ENCODE measurements at regions not wholly inside any gene's neighbourhood (a gene's known extent, or its start where the extent isn't known, plus 50 kb on each side); places are given as distances from the start of the nearest gene placed in this dataset.

DNA sequence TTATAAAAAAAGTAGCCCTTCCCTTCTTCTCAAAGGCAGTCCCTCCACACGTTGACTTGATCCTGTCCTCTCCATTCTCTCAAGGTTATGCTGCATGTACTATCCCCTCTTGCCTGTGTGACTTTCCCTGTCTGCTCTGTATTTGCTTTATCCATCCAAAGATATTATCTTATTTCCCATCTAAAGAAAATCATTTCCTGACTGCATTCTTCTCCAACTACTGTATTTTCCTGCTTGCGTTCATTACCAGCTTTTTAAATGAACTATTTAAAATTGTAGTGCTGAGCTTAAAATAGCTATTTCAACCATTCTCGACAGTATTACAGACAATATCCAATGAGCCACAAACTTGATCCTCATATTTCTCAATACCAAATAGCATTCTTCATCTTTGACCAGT lies 716.0 kb upstream of the REG3G start:
- Histone ChIP-seq H3K4me1 (ENCODE audit: control insufficient read depth in 1 of 2, insufficient read depth in 2 of 2, low read length in 2 of 2) (no peaks in the 10 kb centered on the region), H3K27ac (ENCODE audit: low read depth in 1 of 2, low read length in 2 of 2) (no peak overlapping the region), H2AFZ (ENCODE audit: insufficient read depth, low read depth, low read length, poor library complexity, severe bottlenecking) (no peak overlapping the region), H3K36me3 (replicated peaks in 1 of 2; ENCODE audit: control insufficient read depth in 1 of 2, insufficient read depth in 2 of 2, low read length in 2 of 2) (no peaks in the 10 kb centered on the region), H3K27me3 (ENCODE audit: control insufficient read depth in 2 of 2, insufficient read depth in 2 of 2, low read length in 2 of 2) (no peaks in the 10 kb centered on the region), H3K4me2 (replicated peaks; ENCODE audit: extremely low read depth, low read length, poor library complexity, severe bottlenecking) (no peak overlapping the region), H4K20me1 (ENCODE audit: insufficient read depth, low read length) (no peaks in the 10 kb centered on the region), H3K79me2 (ENCODE audit: insufficient read depth, low read length) (no peaks in the 10 kb centered on the region), H3K4me3 (replicated peaks in 1 of 3; ENCODE audit: low read depth in 2 of 3, low read length in 3 of 3) (no peak overlapping the region), H3K9me3 (replicated peaks in 1 of 2; ENCODE audit: control insufficient read depth in 1 of 2, insufficient read depth in 1 of 2, low read length in 2 of 2) (no peaks in the 10 kb centered on the region), H3K9ac (ENCODE audit: insufficient read depth, low read length, poor library complexity, severe bottlenecking) (no peak overlapping the region)
- H3K9me3 Mint-ChIP-seq = peaks cover 0 to 3% (median 0%) of the 10 kb centered on the region in 7 donors
- H3K36me3 Mint-ChIP-seq = no peaks in the 10 kb centered on the region
- whole genome bisulfite sequencing (ENCODE audit: insufficient coverage) = 40% methylated on average over 1 of the region's 3 CpGs
- TF ChIP-seq, protein P1, sequence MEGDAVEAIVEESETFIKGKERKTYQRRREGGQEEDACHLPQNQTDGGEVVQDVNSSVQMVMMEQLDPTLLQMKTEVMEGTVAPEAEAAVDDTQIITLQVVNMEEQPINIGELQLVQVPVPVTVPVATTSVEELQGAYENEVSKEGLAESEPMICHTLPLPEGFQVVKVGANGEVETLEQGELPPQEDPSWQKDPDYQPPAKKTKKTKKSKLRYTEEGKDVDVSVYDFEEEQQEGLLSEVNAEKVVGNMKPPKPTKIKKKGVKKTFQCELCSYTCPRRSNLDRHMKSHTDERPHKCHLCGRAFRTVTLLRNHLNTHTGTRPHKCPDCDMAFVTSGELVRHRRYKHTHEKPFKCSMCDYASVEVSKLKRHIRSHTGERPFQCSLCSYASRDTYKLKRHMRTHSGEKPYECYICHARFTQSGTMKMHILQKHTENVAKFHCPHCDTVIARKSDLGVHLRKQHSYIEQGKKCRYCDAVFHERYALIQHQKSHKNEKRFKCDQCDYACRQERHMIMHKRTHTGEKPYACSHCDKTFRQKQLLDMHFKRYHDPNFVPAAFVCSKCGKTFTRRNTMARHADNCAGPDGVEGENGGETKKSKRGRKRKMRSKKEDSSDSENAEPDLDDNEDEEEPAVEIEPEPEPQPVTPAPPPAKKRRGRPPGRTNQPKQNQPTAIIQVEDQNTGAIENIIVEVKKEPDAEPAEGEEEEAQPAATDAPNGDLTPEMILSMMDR (IDR thresholded peaks at IDR 0.05) = no peak
- no peak overlapping the region for H3K4me3 Mint-ChIP-seq
- no peak for DNase-seq
- intact Hi-C loops (cut with micrococcal nuclease) = no loop called here
- no peaks in the 10 kb centered on the region for H3K4me1 Mint-ChIP-seq
- H3K27ac Mint-ChIP-seq = no peak overlapping the region
- H3K27me3 Mint-ChIP-seq (ENCODE audit: low read depth in 3 of 3) = no peaks in the 10 kb centered on the region

- no peak overlapping the region for H3K9ac ChIP-seq (ENCODE audit: insufficient read depth, low read length, poor library complexity, severe bottlenecking)
- Mint-ChIP-seq H3K36me3 (no peaks in the 10 kb centered on the region), H3K4me3 (no peak overlapping the region), H3K9me3 (peaks cover 0 to 4% (median 2%) of the 10 kb centered on the region in 7 donors), H3K27ac (no peak overlapping the region), H3K27me3 (ENCODE audit: low read depth in 3 of 3) (peaks cover 0 to 3% (median 0%) of the 10 kb centered on the region in 3 donors), H3K4me1 (no peaks in the 10 kb centered on the region)
- DNase-seq = no peak
- H3K36me3 ChIP-seq (replicated peaks in 1 of 2; ENCODE audit: control insufficient read depth in 1 of 2, insufficient read depth in 2 of 2, low read length in 2 of 2) = no peaks in the 10 kb centered on the region
- TF ChIP-seq, protein P1 (IDR thresholded peaks at IDR 0.05) = no peak
- H3K27ac ChIP-seq (ENCODE audit: low read depth in 1 of 2, low read length in 2 of 2) = no peak overlapping the region
- H3K4me1 ChIP-seq (ENCODE audit: control insufficient read depth in 1 of 2, insufficient read depth in 2 of 2, low read length in 2 of 2) = no peaks in the 10 kb centered on the region
- no peak overlapping the region for H2AFZ ChIP-seq (ENCODE audit: insufficient read depth, low read depth, low read length, poor library complexity, severe bottlenecking)
- H3K27me3 ChIP-seq (ENCODE audit: control insufficient read depth in 2 of 2, insufficient read depth in 2 of 2, low read length in 2 of 2) = no peaks in the 10 kb centered on the region
- peaks cover 0 to 3% of the 10 kb centered on the region in 2 donors for H3K9me3 ChIP-seq (replicated peaks in 1 of 2; ENCODE audit: control insufficient read depth in 1 of 2, insufficient read depth in 1 of 2, low read length in 2 of 2)
- no peaks in the 10 kb centered on the region for H3K79me2 ChIP-seq (ENCODE audit: insufficient read depth, low read length)
- no peak overlapping the region for H3K4me2 ChIP-seq (replicated peaks; ENCODE audit: extremely low read depth, low read length, poor library complexity, severe bottlenecking)
- no peaks in the 10 kb centered on the region for H4K20me1 ChIP-seq (ENCODE audit: insufficient read depth, low read length)
- intact Hi-C loops (cut with micrococcal nuclease) = no loop called here
- no peak overlapping the region for H3K4me3 ChIP-seq (replicated peaks in 1 of 3; ENCODE audit: low read depth in 2 of 3, low read length in 3 of 3)
Observed at GRCh38 chr2:78315368-78315767, 710.1 kb upstream of the REG3G start.

All from CD14-positive monocyte (primary cell).